ENCODE measurements at regions not wholly inside any gene's neighbourhood (a gene's known extent, or its start where the extent isn't known, plus 50 kb on each side); places are given as distances from the start of the nearest gene placed in this dataset.

DNA sequence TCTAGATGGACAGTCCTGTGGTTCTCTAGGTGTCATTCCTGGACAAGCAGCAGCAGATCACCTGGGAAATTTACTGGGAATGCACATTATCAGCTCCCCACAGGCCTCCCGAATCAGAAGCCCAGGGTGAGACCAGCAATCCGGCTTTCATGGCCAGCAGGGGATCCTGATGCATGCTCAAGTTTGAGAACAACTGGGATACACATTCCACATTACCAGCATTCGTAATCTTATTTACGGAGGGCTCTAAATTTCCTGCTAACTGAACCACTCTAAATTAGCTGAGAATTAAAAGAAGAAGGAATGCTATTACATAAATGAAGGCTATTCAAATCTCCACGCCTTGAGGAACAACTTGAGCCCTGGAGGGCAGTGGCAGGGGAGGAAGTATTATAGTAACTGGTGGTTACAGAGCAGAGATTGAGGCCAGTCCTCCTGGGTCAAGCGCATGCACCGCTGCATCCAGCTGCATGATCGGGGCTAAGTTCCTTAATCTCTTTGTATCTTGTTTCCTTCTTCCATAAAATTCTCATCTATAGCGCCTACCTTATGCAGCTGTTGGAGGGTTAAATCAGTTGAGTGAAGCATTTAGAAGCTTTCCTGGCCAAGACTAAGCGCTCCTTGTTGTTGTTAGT is 403.7 kb downstream of the CDH26 start:
- no peak for TF ChIP-seq ZFX (IDR thresholded peaks at IDR 0.05)
- TF ChIP-seq, protein P1, sequence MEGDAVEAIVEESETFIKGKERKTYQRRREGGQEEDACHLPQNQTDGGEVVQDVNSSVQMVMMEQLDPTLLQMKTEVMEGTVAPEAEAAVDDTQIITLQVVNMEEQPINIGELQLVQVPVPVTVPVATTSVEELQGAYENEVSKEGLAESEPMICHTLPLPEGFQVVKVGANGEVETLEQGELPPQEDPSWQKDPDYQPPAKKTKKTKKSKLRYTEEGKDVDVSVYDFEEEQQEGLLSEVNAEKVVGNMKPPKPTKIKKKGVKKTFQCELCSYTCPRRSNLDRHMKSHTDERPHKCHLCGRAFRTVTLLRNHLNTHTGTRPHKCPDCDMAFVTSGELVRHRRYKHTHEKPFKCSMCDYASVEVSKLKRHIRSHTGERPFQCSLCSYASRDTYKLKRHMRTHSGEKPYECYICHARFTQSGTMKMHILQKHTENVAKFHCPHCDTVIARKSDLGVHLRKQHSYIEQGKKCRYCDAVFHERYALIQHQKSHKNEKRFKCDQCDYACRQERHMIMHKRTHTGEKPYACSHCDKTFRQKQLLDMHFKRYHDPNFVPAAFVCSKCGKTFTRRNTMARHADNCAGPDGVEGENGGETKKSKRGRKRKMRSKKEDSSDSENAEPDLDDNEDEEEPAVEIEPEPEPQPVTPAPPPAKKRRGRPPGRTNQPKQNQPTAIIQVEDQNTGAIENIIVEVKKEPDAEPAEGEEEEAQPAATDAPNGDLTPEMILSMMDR (conservative IDR thresholded peaks at IDR 0.05) = no peak
- no peak overlapping the region for H3K27ac ChIP-seq

DNA sequence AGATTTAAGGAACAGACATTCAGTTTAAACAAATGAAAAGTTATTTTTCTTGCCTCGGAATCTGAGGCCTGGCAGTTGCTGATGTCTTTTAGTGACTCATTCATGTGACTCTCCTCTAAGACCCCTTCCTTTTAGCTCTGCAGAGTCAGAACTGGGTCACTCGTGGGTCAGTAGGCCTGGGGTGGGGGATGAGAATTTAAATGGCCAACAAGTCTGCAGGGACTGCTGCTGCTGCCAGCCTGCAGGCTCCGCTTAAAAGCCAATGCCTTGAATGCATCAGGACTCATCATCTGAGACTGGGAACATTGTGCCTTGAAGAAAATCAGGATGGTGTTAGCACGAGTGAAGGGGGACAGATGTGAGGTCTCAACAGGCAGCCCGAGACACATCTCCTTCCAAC is 404.3 kb downstream of the CDH26 start:
- no peak overlapping the region for H3K27ac ChIP-seq
- no peak for TF ChIP-seq ZFX (IDR thresholded peaks at IDR 0.05)
- TF ChIP-seq, protein P1 (conservative IDR thresholded peaks at IDR 0.05) = no peak

DNA sequence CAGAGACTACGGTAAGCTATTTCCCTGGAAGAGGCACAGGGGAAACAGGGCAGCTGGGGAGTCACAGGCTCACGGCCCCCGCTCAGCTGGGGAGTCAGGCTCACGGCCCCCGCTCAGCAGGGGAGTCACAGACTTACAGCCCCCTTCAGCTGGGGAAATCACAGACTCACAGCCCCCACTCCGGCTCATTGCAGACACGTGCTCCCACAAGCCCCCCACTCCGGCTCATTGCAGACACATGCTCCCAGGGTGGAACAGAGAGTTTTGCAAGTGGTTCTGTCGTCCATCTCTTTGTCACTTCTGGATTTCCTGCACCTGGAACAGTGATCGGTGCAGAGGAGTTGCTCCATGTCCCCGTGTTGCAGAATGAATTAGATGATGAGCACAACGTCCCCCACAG is 405.5 kb downstream of the CDH26 start:
- TF ChIP-seq ZFX (IDR thresholded peaks at IDR 0.05) = no peak
- TF ChIP-seq, protein P1 (conservative IDR thresholded peaks at IDR 0.05) = no peak
- H3K27ac ChIP-seq = no peak overlapping the region

GRCh38 chr20:60365064-60365666 is 406.9 kb downstream of the CDH26 start:
- TF ChIP-seq, protein P1 (conservative IDR thresholded peaks at IDR 0.05) = peak; percentile 33
- TF ChIP-seq ZFX (IDR thresholded peaks at IDR 0.05) = no peak
- no peak overlapping the region for H3K27ac ChIP-seq

DNA sequence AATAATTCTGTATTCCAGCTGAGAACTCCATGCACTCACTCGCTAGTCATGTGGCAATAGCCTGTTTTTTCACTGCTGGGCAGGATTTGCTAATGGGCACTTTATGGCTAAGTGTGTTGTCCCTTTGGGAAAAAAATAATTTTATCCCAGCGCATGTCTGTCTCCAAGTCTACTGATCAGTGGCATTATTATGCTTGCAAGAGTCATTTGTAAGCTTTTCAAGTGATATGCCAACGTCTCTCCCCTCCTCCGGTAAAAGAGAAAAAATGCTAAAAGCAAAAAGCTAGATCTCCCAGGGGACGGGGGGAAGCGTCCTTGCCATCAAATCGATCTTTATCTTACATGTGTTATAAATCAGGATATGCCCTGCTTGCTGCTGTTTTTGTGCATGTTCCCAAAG is 407.7 kb downstream of the CDH26 start:
- TF ChIP-seq ZFX (IDR thresholded peaks at IDR 0.05) = no peak
- TF ChIP-seq, protein P1 (conservative IDR thresholded peaks at IDR 0.05) = no peak
- H3K27ac ChIP-seq = no peak overlapping the region

DNA sequence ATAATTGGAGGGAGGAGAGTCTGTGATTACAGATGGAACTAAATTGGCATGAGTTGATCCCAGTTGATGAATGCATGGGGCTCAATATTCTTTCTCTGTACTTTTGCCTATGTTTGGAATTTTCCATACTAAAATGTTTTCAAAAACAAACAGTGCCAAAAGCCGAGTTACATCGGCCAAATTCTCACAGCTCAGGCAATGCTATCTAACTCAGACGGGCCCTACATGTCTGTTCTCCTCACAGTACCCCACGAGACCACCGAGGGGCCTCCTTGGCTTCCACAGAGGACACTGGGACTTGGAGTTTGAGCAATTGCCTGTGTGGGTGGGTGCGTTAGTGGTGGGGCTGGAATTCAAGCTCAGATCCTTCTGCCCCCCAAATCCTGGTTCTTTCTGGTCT is 413.2 kb downstream of the CDH26 start:
- H3K27ac ChIP-seq = no peak overlapping the region
- TF ChIP-seq ZFX (IDR thresholded peaks at IDR 0.05) = no peak
- TF ChIP-seq, protein P1 (conservative IDR thresholded peaks at IDR 0.05) = no peak

DNA sequence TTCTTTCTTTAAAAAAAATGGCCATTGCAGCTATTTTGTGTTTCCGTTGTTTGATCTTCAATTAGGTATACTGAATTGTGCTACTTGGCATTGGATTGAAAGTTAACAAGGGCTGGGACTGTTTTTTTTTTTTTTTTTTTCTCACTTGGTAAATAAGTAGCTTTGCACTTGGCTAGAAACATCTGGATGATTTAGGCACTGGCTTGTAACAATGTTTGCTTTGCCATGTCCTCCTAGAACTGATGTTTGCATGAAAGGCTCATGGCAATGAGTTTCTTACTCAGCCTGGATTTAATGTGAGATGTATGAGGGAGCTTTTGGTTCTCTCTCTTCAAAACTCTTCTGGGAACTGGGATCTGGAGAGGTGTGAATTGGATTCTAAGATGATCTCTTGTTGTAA is 414.1 kb downstream of the CDH26 start:
- TF ChIP-seq ZFX (IDR thresholded peaks at IDR 0.05) = no peak
- TF ChIP-seq, protein P1 (conservative IDR thresholded peaks at IDR 0.05) = no peak
- H3K27ac ChIP-seq = no peak overlapping the region
